ENCODE measurements at regions not wholly inside any gene's neighbourhood (a gene's known extent, or its start where the extent isn't known, plus 50 kb on each side); places are given as distances from the start of the nearest gene placed in this dataset.

- no peak for DNase-seq (ENCODE audit: low spot score in 2 of 2)
- 89 to 90% methylated on average over 5 of the region's 5 CpGs for WGBS, 2 donors
- no peak overlapping the region for H3K4me3 ChIP-seq (ENCODE audit: low read depth, poor library complexity, severe bottlenecking)
- intact Hi-C loops (cut with DNase I; ENCODE audit: low total_unique reads), result no loop called here
- no peak for TF ChIP-seq CTCF (IDR thresholded peaks at IDR 0.05)
- no peak for TF ChIP-seq POLR2A (IDR thresholded peaks at IDR 0.05)
Observed at GRCh38 chr1:88404582-88404981, 279.5 kb upstream of the PKN2 start.

- no peak overlapping the region for H3K4me3 ChIP-seq (ENCODE audit: low read depth, poor library complexity, severe bottlenecking)
- 86 to 90% methylated on average over 3 of the region's 3 CpGs for WGBS, 2 donors
- no peak for DNase-seq (ENCODE audit: low spot score in 2 of 2)
- no peak for TF ChIP-seq CTCF (IDR thresholded peaks at IDR 0.05)
- no peak for TF ChIP-seq POLR2A (IDR thresholded peaks at IDR 0.05)
- intact Hi-C loops (cut with DNase I; ENCODE audit: low total_unique reads), result no loop called here
Observed at GRCh38 chr1:88407248-88407647, 276.8 kb upstream of the PKN2 start.

- TF ChIP-seq CTCF (IDR thresholded peaks at IDR 0.05) (no peak), POLR2A (IDR thresholded peaks at IDR 0.05) (no peak)
- intact Hi-C loops (cut with DNase I; ENCODE audit: low total_unique reads), result no loop called here
- no peak for DNase-seq (ENCODE audit: low spot score in 2 of 2)
- no peak overlapping the region for H3K4me3 ChIP-seq (ENCODE audit: low read depth, poor library complexity, severe bottlenecking)
- 49 to 95% methylated on average over 1 of the region's 1 CpG for WGBS, 2 donors
Observed at GRCh38 chr1:88421997-88422396, 262.1 kb upstream of the PKN2 start.

- no peak for DNase-seq (ENCODE audit: low spot score in 2 of 2)
- TF ChIP-seq POLR2A (IDR thresholded peaks at IDR 0.05) (no peak), CTCF (IDR thresholded peaks at IDR 0.05) (no peak)
- no peak overlapping the region for H3K4me3 ChIP-seq (ENCODE audit: low read depth, poor library complexity, severe bottlenecking)
- 93 to 100% methylated on average over 1 of the region's 1 CpG for WGBS, 2 donors
- intact Hi-C loops (cut with DNase I; ENCODE audit: low total_unique reads), result no loop called here
Observed at GRCh38 chr1:88433556-88433955, 250.5 kb upstream of the PKN2 start.

GRCh38 chr1:88434836-88435235 lies 249.2 kb upstream of the PKN2 start:
- DNase-seq (ENCODE audit: low spot score in 2 of 2), result no peak
- intact Hi-C loops (cut with DNase I; ENCODE audit: low total_unique reads), result no loop called here
- H3K4me3 ChIP-seq (ENCODE audit: low read depth, poor library complexity, severe bottlenecking), result no peak overlapping the region
- TF ChIP-seq POLR2A (IDR thresholded peaks at IDR 0.05), result no peak
- TF ChIP-seq CTCF (IDR thresholded peaks at IDR 0.05), result no peak

- DNase-seq (ENCODE audit: low spot score in 2 of 2), result no peak
- TF ChIP-seq CTCF (IDR thresholded peaks at IDR 0.05), result no peak
- TF ChIP-seq POLR2A (IDR thresholded peaks at IDR 0.05), result no peak
- intact Hi-C loops (cut with DNase I; ENCODE audit: low total_unique reads), result no loop called here
- no peak overlapping the region for H3K4me3 ChIP-seq (ENCODE audit: low read depth, poor library complexity, severe bottlenecking)
- 82 to 88% methylated on average over 2 of the region's 2 CpGs for WGBS, 2 donors
Observed at GRCh38 chr1:88441022-88441421, 243.1 kb upstream of the PKN2 start.

Measured in lower leg skin (tissue), 4 donors.